ENCODE measurements at regions not wholly inside any gene's neighbourhood (a gene's known extent, or its start where the extent isn't known, plus 50 kb on each side); places are given as distances from the start of the nearest gene placed in this dataset.

GRCh38 chr6:100322886-100323285 is 141.8 kb downstream of the SIM1 start:
- H3K27ac ChIP-seq: no peak overlapping the region
- TF ChIP-seq CTCF (conservative IDR thresholded peaks at IDR 0.05) (no peak), ZFX (IDR thresholded peaks at IDR 0.05) (no peak)

GRCh38 chr6:100320686-100321085 is 144.0 kb downstream of the SIM1 start:
- TF ChIP-seq ZFX (IDR thresholded peaks at IDR 0.05) (no peak), CTCF (conservative IDR thresholded peaks at IDR 0.05) (no peak)
- no peak overlapping the region for H3K27ac ChIP-seq

- TF ChIP-seq ZFX (IDR thresholded peaks at IDR 0.05) (no peak), CTCF (conservative IDR thresholded peaks at IDR 0.05) (no peak)
- no peak overlapping the region for H3K27ac ChIP-seq
These were observed 147.7 kb downstream of the SIM1 start for GRCh38 chr6:100317031-100317430.

- no peak for TF ChIP-seq ZFX (IDR thresholded peaks at IDR 0.05)
- no peak overlapping the region for H3K27ac ChIP-seq
These were observed 150.5 kb downstream of the SIM1 start for GRCh38 chr6:100314186-100314585.

GRCh38 chr6:100311707-100312251 is 152.9 kb downstream of the SIM1 start:
- TF ChIP-seq ZFX (IDR thresholded peaks at IDR 0.05) (no peak), CTCF (conservative IDR thresholded peaks at IDR 0.05) (no peak)
- no peak overlapping the region for H3K27ac ChIP-seq

- no peak overlapping the region for H3K27ac ChIP-seq
- TF ChIP-seq CTCF (conservative IDR thresholded peaks at IDR 0.05) (no peak), ZFX (IDR thresholded peaks at IDR 0.05) (no peak)
These were observed 155.5 kb downstream of the SIM1 start for GRCh38 chr6:100309174-100309573.

- TF ChIP-seq ZFX (IDR thresholded peaks at IDR 0.05) (no peak), CTCF (conservative IDR thresholded peaks at IDR 0.05) (no peak)
- no peak overlapping the region for H3K27ac ChIP-seq
These were observed 157.2 kb downstream of the SIM1 start for GRCh38 chr6:100307561-100307960.

- TF ChIP-seq ZFX (IDR thresholded peaks at IDR 0.05) (no peak), CTCF (conservative IDR thresholded peaks at IDR 0.05) (no peak)
- H3K27ac ChIP-seq: no peak overlapping the region
These were observed 159.4 kb downstream of the SIM1 start for GRCh38 chr6:100305209-100305869.
